Neuron (in vitro differentiated cells): ENCODE measurements at regions not wholly inside any gene's neighbourhood (a gene's known extent, or its start where the extent isn't known, plus 50 kb on each side); places are given as distances from the start of the nearest gene placed in this dataset.
"Not testable (repeated sequence)": the region's sequence is repeated elsewhere in the genome, so short reads cannot be mapped to it uniquely, and the experiment has no call there.

Source experiments
- H2AFZ ChIP-seq: one replicate; pipeline ENCODE4 v1.6.1; 2013; ENCODE audit warnings: low read depth, mild to moderate bottlenecking, inconsistent platforms, low read length, moderate library complexity
- H3K27me3 ChIP-seq: one replicate; pipeline ENCODE4 v1.6.1; 2013; ENCODE audit warnings: low read length; ENCODE audit not compliant: insufficient read depth
- H3K36me3 ChIP-seq: one replicate; pipeline ENCODE4 v1.6.1; 2013; ENCODE audit warnings: low read length; ENCODE audit not compliant: insufficient read depth
- H3K4me1 ChIP-seq: one replicate; pipeline ENCODE4 v1.6.1; 2013; ENCODE audit warnings: low read length; ENCODE audit not compliant: insufficient read depth
- H3K4me3 ChIP-seq: 2 replicates; pipeline ENCODE4 v1.5.1; 2013; ENCODE audit warnings: mild to moderate bottlenecking, low read length, moderate library complexity
- H3K9me3 ChIP-seq: one replicate; pipeline ENCODE4 v1.6.1; 2013; ENCODE audit warnings: low read length

DNA sequence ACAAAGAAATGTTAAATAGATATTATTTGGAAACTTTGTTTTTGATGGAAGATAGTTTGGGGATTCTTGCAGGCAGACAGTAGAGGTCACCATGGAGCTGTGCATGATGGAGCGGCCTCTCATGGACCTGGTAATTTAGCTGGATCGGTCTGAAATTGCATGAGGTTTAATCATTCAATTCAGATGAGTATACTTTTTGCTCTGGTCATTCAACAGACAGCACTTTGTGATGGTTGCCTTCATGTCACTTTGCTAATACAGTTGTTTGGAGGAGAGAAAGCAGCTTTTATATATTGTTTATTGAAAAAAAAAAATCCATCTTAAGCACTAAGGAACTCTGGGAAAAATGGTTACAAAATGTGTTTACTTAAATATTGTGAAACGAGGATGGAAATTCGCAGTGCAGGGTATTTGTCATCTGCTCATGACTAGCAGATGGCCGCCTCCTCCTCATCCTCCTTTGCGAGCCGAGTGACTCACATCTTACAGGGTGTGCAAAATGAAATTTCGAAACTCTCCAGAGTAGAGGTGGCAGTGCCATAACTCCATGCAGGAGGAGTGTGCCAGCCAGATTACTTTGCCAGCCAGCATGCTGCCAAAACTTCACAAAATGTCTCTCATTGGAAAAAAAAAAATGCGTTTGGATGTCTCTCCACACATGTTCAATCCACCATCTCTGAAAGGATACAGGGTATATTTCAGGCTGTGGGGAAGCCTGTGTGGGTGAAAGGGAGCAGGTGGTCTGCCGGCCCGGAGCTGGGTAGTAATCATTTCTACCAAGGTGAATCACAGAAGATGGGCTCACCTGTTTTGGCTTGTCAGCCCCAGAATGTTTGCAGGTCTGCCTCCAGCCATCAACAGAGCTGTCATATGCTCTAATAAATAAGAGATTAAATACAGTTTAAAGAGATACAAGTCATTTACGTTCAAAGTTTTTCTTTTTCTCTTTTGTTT is 314.9 kb upstream of the DIPK2B start:
- no peak overlapping the region for H2AFZ ChIP-seq
- H3K9me3 ChIP-seq = no peaks in the 10 kb centered on the region
- no peaks in the 10 kb centered on the region for H3K27me3 ChIP-seq
- no peaks in the 10 kb centered on the region for H3K36me3 ChIP-seq
- H3K4me1 ChIP-seq = peaks cover 4% of the 10 kb centered on the region
- H3K4me3 ChIP-seq = no peak overlapping the region

DNA sequence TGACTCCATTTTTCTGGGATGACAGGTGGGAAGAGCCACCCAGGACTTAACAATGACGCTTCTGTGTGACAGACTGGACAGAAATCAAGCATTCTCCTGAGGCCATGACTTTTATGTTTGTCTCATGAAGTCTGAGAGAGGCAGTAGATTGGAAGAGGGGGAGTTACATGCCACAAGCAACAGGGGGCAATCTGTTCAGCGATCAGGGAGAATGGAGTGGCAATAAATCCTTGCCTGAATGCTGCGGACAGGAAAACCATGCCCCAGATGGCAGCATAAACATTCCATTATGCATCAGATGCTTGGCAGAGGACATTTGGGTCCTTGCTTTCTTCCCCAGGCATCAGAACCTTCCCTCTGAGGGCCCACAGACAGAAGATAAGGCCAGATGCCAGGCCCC is 312.4 kb upstream of the DIPK2B start:
- Histone ChIP-seq H3K9me3 (peaks cover 2% of the 10 kb centered on the region), H2AFZ (no peak overlapping the region), H3K36me3 (no peaks in the 10 kb centered on the region), H3K4me3 (no peak overlapping the region), H3K4me1 (peaks cover 4% of the 10 kb centered on the region), H3K27me3 (no peaks in the 10 kb centered on the region)

GRCh38 chrX:45508454-45508853 is 307.8 kb upstream of the DIPK2B start:
- Histone ChIP-seq H3K36me3 (no peaks in the 10 kb centered on the region), H3K4me1 (peaks cover 10% of the 10 kb centered on the region), H3K27me3 (no peaks in the 10 kb centered on the region), H3K9me3 (peaks cover 3% of the 10 kb centered on the region), H3K4me3 (no peak overlapping the region), H2AFZ (no peak overlapping the region)

- H3K4me3 ChIP-seq = no peak overlapping the region
- peaks cover 3% of the 10 kb centered on the region for H3K9me3 ChIP-seq
- H3K4me1 ChIP-seq = peaks cover 10% of the 10 kb centered on the region
- no peaks in the 10 kb centered on the region for H3K27me3 ChIP-seq
- no peaks in the 10 kb centered on the region for H3K36me3 ChIP-seq
- H2AFZ ChIP-seq = no peak overlapping the region
Measured at GRCh38 chrX:45506149-45506730, 305.6 kb upstream of the DIPK2B start.

GRCh38 chrX:45505214-45505613 is 304.5 kb upstream of the DIPK2B start:
- H2AFZ ChIP-seq = no peak overlapping the region
- H3K36me3 ChIP-seq = no peaks in the 10 kb centered on the region
- peaks cover 10% of the 10 kb centered on the region for H3K4me1 ChIP-seq
- H3K9me3 ChIP-seq = peaks cover 3% of the 10 kb centered on the region
- no peaks in the 10 kb centered on the region for H3K27me3 ChIP-seq
- no peak overlapping the region for H3K4me3 ChIP-seq

DNA sequence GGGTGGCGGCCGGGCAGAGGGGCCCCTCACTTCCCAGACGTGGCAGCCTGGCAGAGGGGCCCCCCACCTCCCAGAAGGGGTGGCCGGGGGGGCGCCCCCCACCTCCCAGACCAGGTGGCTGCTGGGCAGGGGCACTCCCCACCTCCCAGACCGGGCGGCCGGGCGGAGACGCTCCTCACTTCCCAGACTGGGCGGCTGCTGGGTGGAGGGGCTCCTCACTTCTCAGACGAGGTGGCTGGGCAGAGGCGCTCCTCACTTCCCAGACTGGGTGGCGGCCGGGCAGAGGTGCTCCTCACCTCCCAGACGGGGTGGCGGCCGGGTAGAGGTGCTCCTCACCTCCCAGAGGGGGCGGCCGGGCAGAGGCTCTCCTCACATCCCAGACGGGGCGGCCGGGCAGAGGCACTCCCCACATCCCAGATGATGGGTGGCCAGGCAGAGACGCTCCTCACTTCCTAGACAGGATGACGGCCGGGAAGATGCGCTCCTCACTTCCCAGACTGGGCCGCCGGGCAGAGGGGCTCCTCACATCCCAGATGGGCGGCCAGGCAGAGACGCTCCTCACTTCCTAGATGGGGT is 303.2 kb upstream of the DIPK2B start:
- not testable (repeated sequence) for H3K36me3 ChIP-seq, H3K4me3 ChIP-seq, H3K27me3 ChIP-seq, H2AFZ ChIP-seq, H3K9me3 ChIP-seq
- peaks cover 10% of the 10 kb centered on the region for H3K4me1 ChIP-seq

DNA sequence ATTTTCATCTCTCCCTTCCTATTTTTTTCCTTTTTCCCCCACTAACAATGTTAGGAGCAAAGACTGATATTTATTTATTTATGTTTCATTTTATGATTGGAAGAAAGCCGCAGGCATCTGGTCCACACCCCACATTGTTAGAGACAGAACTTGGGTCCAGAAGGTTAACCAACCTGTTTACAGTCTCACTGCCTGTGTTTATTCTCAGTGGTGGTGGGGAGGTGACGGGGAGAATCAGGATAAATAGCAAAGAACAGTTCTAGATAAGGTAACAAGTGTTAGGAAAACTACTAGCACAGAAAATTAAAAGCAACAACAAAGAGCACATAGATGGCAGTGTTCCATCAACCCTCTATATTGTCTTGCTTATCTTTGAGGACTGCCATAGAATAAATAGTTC is 301.7 kb upstream of the DIPK2B start:
- peaks cover 10% of the 10 kb centered on the region for H3K4me1 ChIP-seq
- no peaks in the 10 kb centered on the region for H3K27me3 ChIP-seq
- H3K36me3 ChIP-seq = no peaks in the 10 kb centered on the region
- no peak overlapping the region for H3K4me3 ChIP-seq
- H3K9me3 ChIP-seq = no peaks in the 10 kb centered on the region
- no peak overlapping the region for H2AFZ ChIP-seq

GRCh38 chrX:45497290-45497689 is 296.6 kb upstream of the DIPK2B start:
- Histone ChIP-seq H2AFZ (no peak overlapping the region), H3K36me3 (no peaks in the 10 kb centered on the region), H3K4me1 (no peaks in the 10 kb centered on the region), H3K9me3 (no peaks in the 10 kb centered on the region), H3K27me3 (no peaks in the 10 kb centered on the region), H3K4me3 (no peak overlapping the region)

DNA sequence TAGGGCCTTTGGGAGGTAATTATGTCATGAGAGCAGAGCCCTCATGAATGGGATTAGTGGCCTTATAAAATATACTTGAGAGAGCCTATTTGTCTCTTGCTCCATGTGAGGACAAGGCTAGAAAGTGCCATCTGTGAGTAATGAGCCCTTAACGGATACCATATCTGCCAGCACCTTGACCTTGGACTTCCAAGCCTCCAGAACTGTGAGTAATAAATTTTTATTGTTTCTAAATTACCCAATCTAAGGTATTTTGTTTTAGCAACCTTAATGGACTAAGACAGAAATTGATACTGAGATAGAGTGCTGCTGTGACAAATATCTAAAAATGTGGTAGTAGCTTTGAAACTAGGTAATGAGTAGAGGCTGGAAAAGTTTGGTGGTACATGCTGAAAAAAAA is 285.0 kb upstream of the DIPK2B start:
- H3K4me3 ChIP-seq = no peak overlapping the region
- H3K4me1 ChIP-seq = no peaks in the 10 kb centered on the region
- no peak overlapping the region for H2AFZ ChIP-seq
- no peaks in the 10 kb centered on the region for H3K36me3 ChIP-seq
- no peaks in the 10 kb centered on the region for H3K27me3 ChIP-seq
- H3K9me3 ChIP-seq = no peaks in the 10 kb centered on the region

DNA sequence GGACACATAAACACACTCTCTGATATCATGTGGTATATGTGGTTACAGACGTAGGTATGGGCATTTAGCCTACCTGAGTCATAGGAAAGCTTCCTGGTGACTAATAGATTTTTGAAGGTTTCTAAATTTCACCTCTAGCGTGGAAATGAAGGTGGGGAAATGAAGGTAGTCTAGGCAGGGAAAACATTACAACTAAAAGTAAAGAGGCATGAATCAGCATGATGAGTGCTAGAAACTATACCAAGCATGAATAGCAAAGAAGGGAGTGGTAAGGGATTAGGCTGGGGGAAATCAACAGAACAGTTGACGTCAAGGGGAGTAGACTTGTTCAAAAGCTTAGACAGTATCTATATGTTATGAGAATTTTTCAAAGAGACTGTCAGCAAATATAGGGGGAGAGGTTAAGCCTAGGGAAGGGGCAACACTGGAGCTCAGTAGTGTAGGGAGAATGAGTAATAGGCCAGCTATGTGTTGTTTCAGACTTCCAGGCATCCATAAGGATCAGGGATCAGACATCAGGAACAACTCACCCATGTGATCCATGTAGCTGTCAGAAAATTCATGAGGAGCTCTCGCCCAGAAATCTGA is 279.3 kb upstream of the DIPK2B start:
- Histone ChIP-seq H3K27me3 (no peaks in the 10 kb centered on the region), H2AFZ (no peak overlapping the region), H3K4me1 (peaks cover 2% of the 10 kb centered on the region), H3K36me3 (no peaks in the 10 kb centered on the region), H3K4me3 (no peak overlapping the region), H3K9me3 (no peaks in the 10 kb centered on the region)

GRCh38 chrX:45479196-45479834 is 278.6 kb upstream of the DIPK2B start:
- Histone ChIP-seq H3K9me3 (no peaks in the 10 kb centered on the region), H3K27me3 (no peaks in the 10 kb centered on the region), H3K36me3 (no peaks in the 10 kb centered on the region), H2AFZ (no peak overlapping the region), H3K4me3 (no peak overlapping the region), H3K4me1 (peaks cover 2% of the 10 kb centered on the region)

GRCh38 chrX:45472968-45473367 is 272.3 kb upstream of the DIPK2B start:
- Histone ChIP-seq H2AFZ (no peak overlapping the region), H3K4me3 (no peak overlapping the region)

GRCh38 chrX:45467537-45467936 is 266.9 kb upstream of the DIPK2B start:
- not testable (repeated sequence) for H3K9me3 ChIP-seq, H3K4me3 ChIP-seq, H3K4me1 ChIP-seq, H3K27me3 ChIP-seq, H2AFZ ChIP-seq, H3K36me3 ChIP-seq

More at GRCh38 chrX:45472968-45473367, 272.3 kb upstream of the DIPK2B start:
- Histone ChIP-seq H3K4me1 (peaks cover 2% of the 10 kb centered on the region), H3K9me3 (no peaks in the 10 kb centered on the region), H3K27me3 (peaks cover 3% of the 10 kb centered on the region), H3K36me3 (no peaks in the 10 kb centered on the region)
